ENCODE measurements at regions not wholly inside any gene's neighbourhood (a gene's known extent, or its start where the extent isn't known, plus 50 kb on each side); places are given as distances from the start of the nearest gene placed in this dataset.
"Not testable (repeated sequence)": the region's sequence is repeated elsewhere in the genome, so short reads cannot be mapped to it uniquely, and the experiment has no call there.

DNA sequence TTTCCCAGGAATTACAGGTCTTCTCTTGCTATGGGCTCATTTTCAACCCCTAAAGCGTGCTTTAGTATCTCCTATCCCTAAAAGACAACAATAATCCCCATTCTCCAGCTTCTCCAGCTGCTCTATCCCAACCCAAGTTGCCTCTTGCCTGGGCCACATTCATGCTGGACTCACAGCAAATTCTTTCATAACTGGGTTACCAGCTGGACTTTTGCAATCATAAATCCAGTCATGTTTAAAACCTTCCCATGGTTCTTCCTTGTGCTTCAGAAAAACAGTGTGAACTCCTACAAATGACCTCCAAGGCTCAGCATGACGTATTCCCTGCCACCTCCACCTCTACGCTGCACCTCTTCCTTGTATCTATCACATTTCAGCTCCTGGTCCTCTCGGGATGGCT is 346.9 kb downstream of the GADD45G start:
- no peak for DNase-seq

DNA sequence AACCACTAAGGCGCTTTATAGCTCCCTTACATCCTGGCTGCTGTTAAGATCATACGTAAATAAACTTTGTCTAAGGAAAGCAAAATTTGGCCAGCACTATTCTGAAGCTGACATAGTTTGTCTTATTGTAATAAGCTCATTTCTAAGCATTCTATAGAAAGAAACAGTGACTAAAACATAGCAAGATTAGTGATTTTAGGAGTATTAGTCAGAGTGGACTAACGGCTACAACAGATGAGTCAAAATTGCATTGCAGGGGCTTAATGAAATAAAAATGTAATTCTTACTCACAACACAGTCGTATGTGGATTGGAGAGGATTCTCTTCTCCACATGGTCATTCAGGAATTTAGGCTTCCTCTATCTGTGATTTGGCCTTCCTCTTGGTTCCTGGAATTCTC is 347.6 kb downstream of the GADD45G start:
- DNase-seq: no peak

DNA sequence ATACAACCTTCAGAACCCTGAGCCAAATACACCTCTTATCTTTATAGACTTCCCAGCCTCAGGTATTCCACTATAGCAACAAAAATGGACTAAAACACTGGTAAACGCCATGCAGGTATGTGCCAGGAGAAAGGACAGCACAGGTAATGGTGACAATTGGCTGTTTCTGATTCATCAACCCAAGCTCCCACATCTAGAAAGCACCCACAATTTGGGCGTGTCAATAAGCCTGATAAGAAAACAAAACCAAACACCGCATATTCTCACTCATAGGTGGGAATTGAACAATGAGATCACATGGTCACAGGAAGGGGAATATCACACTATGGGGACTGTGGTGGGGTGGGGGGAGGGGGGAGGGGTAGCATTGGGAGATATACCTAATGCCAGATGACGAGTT is 348.5 kb downstream of the GADD45G start:
- DNase-seq: not testable (repeated sequence)

DNA sequence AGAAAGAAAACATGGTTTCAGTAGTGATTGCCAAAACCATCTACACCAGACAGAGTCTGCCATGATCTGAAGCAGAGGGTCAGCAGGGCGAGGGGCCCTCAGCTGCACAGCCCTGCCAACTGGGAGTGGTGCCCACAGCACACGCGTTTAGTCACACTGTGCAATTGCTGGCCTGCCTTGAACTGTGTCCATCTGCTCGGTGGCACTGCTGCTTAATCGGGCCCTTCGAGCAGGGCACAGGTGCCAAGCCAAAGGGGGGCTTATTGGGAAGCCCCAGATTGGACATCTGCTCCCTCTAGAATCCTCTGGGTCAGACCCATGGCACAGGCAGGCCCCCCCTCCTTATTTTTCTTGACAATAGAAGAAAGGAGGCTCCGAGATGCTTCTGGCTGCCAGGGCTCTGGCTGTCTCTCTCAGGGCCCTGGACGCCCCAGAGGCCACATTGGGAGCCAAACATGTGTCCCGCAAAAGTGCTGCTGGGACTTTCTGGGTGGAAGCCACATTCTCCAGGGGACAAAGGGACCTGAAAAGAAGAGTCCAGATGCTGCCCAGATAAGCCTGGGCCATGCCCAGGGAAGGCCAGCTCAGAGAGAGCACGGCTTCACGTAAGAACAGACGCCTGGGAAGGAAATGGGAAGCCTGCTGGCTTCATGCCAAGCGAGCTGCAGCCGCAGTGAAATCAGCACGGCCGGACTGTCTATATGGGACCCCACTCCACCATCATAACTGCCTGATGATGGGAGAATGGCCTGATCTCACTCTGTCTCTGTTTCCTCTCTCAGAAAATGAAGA is 349.2 kb downstream of the GADD45G start:
- no peak for DNase-seq

DNA sequence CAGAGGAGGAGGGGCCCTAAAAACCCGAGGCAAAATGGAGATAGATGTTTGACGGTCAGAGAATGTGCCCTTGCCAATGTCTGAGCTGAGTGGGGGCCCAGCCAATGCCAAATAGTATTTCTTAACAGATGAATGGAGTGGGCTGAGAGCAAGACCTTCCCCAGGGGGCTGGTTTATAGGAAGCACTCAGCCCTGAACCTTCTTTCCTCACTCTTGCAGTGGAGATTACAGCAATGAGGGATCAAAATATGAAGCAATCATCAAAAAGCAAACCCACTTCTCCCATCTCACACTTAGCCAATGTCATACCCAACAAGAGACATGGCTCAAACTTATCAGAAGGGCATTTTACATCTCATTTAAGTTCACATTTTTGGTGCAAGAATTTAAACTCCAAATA is 350.3 kb downstream of the GADD45G start:
- DNase-seq: no peak

DNA sequence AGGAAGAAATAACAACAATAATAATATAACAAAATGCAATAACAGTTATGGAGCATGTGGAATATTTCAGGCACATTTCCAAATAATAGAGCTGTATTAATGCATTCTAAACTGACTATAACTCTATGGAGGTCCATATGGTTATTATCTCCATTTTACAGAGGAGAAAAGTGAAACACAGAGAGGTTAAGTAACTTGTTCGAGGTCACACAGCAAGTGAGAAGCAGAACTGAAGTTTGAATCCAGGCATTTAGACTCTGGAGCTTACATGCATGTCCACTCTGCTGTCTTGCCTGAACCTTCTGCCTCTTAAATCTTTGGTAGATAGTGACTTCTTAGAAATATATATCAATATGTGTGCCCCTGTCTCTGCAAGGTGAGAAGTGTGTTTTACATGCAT is 350.8 kb downstream of the GADD45G start:
- DNase-seq: no peak

DNA sequence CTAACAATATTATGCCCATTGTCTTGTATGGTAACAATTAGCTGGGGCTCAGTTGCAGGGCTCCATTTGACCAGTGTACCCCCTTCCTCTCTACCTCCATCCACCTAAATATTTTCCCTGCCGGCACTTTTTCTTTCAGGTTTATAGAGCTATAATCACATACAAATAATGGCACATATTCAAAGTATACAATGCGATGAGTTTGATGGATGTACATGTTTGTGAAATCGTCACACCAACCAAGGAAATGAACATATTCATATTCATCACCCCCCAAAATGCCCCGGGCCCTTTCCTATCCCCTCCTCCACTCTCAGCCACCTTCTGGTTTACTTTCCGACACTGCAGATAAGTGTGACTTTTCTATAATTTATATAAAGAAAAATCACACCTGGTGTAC is 351.5 kb downstream of the GADD45G start:
- DNase-seq: no peak

DNA sequence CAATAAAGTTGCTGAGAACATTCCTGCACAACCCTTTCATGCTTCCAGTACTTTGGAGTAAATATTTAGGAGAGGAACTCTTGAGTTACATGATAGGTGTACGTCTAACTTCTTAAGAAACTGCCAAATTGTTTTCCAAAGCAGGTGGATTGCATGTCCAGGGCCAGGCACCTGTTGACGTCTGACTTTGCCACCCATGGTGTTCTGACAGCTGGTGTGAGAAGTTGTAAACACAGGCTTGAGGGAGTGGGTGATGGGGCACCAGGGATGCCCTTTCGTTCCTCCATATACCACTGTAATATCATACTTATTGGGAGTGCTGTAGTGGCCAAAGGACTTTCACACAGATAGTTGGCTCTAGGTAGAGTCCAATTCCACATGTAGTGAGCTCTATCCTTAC is 352.1 kb downstream of the GADD45G start:
- no peak for DNase-seq

DNA sequence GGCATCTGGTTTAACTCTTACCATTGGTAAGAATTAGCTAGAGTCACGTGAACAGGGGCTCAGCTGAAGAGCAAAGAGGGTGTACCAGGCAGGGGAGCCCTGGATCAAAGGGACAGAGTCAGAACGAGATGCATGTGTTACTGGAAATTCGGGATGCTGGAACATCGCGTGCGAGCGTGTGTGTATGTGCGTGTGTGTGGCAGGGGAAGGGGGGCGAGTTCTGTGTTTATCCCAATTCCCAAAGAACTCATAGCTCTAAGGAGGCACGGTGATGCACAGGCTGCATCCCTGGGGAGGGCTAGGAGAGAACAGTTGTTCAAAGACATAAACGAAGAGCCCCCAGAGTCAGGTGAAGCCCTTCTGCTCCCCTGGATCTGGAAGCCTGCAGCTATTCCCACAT is 353.3 kb downstream of the GADD45G start:
- no peak for DNase-seq

DNA sequence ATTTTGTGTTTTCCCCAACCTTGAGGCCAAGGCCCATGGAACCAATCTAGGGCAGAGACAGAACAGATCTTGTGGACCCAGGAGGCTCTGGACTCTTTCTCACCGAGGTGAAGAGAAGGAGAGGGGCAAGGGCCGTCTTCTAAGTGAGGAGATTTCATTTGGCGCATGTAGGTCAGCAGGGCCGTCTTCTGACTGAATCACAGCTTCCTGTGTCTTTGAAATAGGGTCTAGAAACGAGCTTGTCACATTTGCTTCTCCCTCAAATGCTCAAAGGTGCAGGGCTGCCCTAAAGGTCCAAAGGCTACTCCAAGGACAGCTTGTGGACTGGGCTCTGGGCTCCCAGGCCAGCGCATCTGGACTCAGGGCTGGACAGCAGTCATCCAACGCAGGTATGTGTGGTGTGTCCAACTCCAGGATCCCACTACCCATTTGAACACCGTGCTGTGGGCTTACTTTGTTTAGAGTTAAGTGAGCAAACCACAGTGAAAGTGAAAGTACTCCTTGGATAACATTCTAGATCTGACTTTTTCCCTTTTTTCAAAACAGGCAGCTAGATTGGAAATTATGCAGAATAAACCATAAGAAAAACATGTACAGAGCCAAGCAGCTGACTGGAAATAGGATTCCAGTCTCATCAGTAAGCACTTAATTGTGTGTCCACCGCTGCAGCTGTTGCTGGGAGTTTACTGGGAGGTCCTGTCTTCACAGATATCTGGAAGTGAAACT is 357.0 kb downstream of the GADD45G start:
- no peak for DNase-seq

DNA sequence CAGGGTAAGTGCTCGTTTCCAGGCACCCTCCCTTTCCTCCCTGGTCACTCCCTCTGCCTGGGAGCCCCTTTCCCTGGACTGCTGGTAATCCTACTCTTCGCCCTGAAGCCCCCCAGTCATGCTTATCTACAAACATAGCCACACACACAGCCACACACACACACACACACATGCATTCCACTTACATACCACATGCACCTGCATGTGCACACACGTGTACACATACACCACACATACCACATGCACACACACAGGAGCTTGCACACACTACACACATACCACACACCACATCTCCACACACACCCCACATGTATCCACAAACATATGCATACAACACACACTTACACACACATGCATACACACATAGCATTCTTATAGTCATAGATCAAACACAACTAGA is 358.5 kb downstream of the GADD45G start:
- DNase-seq: no peak

DNA sequence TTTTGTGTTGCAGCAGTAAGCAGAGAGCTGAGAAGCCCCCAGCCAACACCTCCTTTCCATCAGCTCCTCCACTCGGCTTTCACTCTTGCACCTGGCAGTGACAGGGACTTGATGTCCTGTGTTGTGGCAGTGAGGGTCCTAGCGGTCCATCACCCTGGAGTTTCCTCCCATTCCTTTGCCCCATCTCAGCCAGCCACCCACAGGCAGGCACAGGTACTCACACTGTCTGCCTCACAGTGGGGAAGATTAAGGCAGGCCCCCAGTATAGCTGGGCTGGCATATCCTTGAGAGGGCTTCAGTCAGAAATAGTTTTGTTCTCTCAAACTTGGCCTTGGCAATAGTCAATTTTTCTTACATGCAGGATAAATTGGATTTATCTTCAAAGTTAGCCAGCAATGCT is 362.7 kb downstream of the GADD45G start:
- no peak for DNase-seq

DNA sequence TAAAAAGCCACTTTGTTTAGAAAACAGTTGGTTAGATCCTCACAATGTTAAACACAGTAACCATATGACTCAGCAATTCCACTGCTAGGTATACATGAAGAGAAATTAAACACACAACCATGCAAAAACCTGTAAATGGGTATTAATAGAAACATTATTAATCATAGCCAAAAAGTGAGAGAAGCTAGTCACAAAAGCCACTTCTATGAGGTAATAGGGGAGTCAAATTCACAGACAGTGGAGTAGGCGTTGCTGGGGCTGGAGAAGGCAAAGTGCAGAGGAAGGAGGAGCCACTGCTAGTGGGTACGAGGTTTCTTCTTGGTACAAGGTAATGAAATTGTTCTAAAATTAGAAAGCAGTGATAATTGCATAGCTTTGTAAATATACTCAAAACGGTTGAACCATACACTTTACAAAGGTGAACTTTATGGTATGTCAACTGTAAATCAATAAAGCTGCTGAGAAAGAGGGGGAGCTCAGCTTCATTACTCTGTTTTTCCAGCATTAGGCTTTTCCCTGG is 364.4 kb downstream of the GADD45G start:
- DNase-seq: no peak

DNA sequence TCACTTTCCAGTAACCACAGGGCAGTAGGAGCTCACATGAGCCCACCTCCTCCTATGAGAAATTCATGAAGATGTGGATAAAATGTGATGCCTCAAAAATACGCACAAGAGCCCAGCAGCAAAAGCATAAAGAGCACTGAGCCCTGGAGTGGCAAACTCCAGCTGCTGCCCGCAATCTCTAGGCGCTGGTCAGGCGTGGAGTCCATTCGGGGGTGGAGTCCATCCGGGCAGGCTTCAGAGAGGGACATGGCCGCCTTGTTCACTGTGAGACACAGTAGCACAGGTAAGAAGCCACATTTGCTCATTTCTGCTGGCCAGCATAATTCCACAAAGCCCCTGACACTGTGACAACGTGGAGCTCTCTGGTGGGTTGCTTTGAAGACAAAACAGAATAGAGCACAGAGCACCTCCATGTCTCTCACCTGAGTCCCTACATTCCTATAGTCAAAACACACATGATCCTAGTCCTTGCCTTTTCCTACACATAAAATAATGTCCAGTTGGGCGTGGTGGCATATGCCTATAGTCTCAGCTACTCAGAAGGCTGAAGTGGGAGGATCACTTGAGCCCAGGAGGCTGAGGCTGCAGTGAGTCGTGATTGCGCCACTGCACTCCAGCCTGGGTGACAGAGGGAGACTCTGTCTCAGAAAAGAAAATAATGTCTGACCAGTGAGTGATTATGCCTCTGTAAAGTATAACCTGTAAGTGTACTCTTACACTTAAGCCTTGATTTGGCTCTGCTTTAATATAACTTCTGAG is 365.2 kb downstream of the GADD45G start:
- DNase-seq: no peak

DNA sequence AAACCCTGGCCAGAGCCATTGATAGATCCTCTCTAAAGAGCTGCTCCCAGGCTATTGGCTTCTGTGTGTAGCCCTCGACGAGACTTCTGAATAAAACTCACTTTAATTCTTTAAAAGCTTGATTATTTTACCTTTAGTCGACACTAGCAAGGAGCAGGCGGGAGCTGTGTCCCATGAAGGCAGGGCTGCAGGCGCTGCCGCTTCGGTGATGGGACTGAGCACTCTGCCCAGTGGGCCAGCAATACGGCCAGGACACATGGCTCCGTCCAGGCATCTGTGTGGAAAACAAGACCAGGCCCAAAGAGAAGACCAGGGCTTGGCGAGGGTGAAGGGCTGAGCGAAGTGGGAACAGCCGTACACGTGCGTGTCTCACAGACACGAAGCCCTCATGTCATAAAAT is 365.9 kb downstream of the GADD45G start:
- DNase-seq: no peak

DNA sequence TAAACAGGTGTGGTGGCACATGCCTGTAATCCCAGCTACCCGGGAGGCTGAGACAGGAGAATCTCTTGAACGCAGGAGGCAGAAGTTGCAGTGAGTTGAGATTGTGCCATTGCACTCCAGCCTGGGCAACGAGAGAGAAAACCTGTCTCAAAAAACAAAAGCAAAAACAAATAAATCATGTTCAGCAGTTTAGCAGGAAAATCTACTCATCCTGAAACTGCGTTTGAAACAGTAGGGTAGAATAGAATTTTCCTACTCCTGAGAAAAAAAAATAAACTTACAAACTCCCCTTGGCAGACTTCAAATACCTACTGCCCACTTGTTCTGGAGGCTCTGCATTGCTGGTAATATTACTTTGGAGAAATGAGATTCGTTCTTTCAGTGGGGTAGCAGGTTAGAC is 367.7 kb downstream of the GADD45G start:
- DNase-seq: no peak

DNA sequence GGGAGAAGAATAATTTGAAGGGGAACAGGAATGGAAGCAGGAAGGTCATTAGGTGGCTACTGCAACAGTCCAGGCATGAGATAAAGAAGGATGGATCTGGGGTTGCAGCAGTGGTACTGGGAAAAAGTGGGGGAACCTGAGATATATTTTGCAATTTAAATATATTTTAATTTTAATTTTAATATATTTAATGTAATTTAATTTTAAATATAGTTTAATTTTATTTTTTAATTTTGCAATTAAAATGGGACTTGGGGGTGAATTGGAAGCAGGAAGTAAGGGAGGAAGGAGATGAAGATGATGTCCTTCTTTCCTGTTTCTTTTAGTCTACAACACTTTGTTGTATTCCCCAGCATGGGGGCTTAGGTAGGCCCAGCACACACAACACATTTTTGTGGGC is 369.8 kb downstream of the GADD45G start:
- no peak for DNase-seq

DNA sequence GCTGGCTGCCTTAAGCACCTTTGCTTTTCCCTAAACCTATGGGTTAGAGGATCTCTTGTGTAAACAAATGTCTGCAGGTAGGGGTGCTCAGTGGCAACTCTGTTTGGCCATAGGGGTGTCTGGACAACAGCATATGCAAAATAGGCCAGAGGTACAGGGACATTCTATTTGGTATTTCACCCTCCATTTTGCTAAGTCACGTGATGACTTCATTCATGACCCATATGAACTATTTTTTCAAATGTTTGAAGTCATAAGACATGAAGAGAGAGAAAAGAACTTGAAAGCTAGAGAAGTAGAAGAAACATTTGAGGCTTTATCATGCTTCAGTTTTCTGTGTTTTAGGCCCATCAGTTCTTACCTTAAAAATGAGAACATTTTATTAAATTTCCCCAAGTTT is 370.2 kb downstream of the GADD45G start:
- DNase-seq: no peak

DNA sequence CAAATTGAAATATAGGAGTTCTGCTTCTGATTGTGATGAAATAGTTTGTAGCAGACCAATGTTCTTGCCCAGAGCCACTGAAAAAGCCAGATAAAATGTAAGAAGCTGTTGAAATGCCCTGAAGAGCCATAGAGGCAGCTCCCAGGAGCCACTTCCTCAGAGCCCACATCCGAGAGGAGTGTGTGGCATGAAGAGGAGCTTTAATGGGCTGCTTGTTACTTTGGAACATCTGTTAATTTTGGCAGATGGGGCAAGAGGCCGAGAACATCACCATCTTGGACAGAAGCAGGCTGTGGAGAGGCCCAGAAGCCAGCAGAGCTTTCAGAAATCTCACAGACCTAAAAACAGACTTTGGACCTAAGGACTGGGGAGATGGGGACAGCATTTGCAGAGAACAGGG is 370.8 kb downstream of the GADD45G start:
- no peak for DNase-seq

DNA sequence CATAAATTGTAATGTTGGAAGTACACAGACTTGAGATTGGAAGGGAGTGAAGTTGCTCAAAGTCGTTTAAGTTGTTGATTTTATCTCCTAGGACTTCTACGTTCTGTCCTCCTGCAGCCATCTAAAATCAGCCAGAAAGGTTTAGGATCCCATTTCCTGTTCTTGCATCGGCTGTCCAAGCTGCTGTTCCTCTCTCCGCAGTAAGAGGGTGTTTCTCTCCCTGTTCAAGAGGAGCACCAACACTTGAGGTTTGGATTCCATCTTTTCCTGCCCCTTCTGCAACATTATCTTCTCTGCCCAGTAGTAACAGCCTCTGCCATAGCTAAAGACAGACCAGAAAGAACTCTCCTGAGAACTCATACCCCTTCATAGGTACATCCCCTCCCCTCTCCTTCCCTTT is 373.4 kb downstream of the GADD45G start:
- no peak for DNase-seq

DNA sequence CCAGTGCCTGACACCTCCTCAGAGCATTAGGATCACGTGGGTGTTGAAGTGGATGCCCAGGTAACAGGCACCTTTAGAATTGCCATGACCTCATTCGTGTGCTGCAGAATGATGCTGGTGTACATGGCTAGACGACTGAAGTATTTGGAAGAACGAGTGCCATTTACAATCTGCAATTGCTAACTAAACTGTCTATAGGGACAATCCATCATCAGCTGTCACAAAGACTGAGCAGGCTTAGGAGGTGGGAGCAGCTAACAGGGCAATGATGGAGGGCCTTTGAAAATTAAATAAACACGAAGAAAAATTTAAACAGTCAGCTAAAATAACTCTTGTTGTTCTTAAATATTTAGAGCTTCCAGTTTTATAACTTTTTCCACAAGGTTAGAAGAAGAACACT is 375.8 kb downstream of the GADD45G start:
- no peak for DNase-seq

DNA sequence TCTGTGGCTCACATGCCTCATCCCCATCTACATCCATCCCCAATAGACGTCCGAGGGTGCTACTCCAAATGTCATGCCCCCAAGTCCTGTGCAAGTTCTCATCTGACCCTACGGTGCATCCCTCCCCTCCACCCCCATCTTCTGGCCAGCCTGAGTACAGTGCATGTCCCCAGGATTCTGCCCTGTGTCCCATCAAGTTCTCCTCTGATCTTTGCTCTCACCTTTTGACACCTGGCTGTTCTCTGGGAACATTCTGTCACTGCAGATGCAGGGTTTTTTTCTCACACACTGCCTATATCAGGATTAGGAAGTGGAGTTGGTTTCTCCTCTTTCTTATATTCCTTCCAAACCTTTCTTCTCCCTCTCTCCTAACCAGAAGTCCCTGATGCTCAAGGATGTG is 377.2 kb downstream of the GADD45G start:
- DNase-seq: no peak

DNA sequence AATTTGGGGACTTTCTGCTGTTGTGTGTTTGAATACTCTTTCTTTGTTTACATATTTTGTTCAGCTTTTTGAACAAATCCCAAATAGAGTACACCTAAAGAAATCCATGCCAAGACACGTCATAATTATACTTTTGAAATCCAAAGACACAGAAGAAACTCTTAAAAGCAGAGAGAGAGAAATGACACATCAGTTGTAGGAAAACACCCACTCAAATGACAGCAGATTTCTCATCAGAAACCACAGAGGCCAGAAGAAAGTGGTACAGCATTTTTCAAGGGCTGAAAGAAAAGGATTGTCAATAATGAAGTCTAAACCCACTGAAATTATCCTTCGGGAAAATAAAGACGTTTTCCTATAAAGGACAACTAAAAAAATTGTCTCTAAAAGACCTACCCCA is 378.6 kb downstream of the GADD45G start:
- DNase-seq: no peak

DNA sequence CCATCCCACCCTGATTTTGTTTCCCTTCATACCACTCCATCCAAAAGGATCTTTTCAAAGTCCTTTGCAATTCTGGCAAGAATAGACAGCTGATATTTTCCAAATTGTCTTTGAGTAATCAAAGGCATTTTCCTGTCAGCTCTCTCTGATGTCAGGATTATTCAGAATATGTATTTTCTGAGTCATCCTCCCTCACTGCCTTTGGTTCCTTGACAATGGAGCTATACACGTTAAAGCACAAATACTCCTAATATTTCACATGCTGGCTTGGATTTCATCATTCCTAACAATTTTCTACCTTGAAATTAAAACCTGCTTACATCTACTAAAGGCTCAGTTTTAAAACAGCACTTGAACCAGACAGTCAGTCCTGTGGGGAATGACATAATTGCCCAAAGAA is 379.4 kb downstream of the GADD45G start:
- no peak for DNase-seq

Data from effector CD4-positive, alpha-beta T cell (primary cell).